Stimulated activated CD8-positive, alpha-beta memory T cell treated with anti-CD3 and anti-CD28 coated beads, Interleukin-2, amount 100 ng/mL, for 1 hour (primary cell): ENCODE measurements at regions not wholly inside any gene's neighbourhood (a gene's known extent, or its start where the extent isn't known, plus 50 kb on each side); places are given as distances from the start of the nearest gene placed in this dataset.

ENCODE experiments used
- DNase-seq, 2 donors: peaks; one replicate each; pipeline ENCODE4 v3.0.0-alpha.2; 2020; ENCODE audit warnings: low read depth in 2 of 2

DNA sequence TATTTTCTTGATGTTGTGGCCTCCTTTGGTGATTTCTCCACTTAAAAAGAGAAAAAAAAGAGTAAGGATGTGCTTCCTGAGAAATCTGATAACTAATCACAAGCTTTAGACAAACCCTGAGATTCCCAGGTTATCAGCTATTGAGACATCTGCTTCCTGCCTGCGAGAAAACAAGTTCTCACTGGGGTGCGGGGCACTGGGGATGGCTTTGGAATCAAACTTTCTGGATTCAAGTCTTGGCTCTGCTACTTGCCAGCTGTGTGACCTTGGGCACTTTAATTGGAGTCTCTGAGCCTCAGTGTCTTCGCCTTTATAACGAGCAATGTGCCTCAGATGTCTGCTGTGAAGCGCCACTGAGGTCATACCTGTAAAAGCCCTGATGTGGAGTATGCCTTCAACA is 152.5 kb upstream of the NAV2 start:
- DNase-seq: no peak

GRCh38 chr11:19559746-19560145 is 152.9 kb upstream of the NAV2 start:
- no peak for DNase-seq

DNA sequence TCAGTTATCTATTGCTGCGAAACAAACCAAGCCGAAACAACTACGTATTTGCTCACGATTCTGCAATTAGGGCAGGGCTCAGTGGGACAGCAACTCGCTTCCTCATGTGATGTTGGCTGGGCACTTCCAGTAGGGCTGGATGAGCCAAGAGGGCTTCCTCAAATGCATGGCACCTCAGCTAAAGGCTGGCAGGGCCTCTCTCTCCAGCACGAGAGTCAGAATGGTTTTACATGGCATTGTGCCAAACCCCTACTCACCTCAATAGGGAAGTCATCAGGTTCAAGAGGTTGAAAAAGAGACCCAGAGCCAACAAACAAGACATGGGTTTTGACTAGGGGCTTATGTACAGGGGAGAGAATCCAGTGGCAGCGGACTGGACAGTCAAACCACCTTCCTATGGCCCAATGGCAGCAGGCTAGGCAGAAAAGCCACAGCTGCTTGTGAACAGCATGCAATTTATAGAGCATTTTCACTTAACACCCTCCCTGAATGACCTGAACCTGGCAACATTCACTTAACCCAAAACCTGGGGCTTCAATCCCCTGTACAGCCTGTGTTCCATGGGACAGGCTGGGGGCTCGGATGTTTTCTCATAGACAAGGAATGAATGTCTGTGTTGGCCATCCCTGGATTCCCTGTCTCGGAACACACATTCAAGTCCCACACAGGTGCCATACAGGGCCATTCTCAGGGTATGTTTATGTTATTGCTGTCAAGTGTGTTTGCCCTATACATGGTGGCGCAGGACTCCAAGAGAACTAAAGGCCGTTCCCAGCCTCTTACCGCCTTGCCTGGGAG is 154.2 kb upstream of the NAV2 start:
- DNase-seq: no peak

DNA sequence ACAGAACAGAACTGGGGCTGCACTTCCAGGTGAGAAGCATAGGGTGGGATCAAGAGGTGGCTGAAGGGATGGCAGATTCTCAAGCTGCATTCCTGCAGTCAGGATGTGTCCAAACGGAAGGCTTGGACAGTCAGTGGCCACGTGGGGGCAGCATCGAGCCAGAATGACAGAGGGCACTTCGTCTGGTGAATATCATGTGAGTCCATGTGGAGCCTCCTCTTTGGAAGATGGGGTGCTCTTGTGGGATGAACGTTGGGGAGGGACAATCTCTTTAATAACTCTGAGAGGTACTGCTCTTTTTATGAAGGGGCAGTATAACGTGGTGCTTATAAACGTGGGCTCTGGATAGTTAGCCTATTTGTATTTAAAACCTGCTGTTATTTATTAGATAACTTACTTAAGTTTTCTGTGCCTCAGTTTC is 154.9 kb upstream of the NAV2 start:
- DNase-seq: peak; percentile 18 to 49

DNA sequence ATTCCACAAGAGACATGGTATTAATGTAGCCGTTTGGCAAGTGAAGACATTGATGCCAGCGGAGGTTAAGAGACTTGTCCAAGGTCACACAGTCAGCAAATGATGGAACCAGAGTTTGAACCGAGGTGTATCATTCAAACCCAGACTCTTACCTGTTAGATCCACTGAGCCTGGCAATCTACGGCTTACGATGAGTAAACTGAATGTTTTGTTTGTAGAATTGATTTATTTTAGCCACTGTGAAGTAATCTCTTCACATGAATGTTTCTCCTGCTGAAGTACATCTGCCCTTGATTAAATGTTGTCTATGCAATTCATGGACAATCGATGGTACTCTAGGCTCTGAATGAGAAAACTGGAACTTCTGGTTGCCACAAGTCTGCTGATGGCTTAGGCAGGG is 155.5 kb upstream of the NAV2 start:
- DNase-seq: no peak

GRCh38 chr11:19555266-19555665 is 157.4 kb upstream of the NAV2 start:
- DNase-seq: no peak

DNA sequence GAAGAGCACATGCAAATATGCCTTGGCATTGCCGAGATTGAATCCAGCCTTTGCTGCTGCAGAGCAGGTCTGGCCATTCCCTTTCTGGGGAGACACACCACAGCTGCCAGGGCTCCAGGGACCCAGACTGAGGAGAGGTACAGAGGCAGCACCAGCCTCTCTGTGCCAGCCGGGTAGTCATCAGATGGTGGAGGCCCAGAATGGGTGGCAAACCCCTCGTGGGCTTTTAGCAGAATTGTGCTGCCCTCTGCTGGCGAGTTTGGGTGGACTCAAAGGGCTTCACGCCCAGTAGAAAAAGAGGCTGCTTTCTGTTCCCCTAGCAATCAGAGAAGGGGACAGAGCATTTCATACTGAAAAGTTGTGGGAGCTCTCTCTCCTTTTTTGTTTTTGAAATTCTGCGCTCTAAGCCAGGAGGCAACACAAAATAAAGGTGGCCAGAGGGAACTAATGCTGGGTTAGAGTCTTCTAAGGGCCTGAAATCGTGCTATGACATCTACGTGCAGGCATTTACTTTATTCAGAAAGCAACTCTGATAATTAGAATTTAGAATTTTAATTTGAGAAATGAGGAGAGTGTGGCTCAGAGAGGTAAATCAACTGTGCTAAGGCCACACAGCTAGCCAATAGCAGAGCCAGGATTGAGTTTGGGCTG is 158.8 kb upstream of the NAV2 start:
- DNase-seq: peak; percentile 39 to 50

GRCh38 chr11:19552656-19553260 is 159.9 kb upstream of the NAV2 start:
- DNase-seq: no peak

GRCh38 chr11:19552161-19552560 is 160.5 kb upstream of the NAV2 start:
- no peak for DNase-seq

GRCh38 chr11:19551457-19551856 is 161.2 kb upstream of the NAV2 start:
- no peak for DNase-seq

- no peak for DNase-seq
Observed at GRCh38 chr11:19547044-19547443, 165.6 kb upstream of the NAV2 start.

DNA sequence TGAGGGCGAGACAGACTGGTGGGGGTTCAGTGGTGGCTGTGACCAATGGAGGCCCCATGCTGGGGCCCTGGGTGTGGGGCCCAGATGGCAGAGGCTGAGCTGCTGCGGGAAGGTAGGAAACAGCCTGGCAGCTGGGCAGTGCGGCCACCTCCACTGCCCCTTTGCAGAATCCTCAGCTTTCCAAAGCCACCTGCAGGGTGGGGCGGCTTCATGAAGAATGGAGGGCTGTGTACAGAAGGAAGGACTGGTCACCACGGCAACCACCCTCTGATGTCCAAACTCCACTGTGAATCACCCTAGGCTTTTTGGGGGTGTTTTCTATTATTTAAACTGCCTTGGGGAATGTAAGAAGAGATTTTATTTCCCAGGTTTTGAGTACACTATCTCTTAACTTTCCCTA is 166.3 kb upstream of the NAV2 start:
- DNase-seq: no peak

DNA sequence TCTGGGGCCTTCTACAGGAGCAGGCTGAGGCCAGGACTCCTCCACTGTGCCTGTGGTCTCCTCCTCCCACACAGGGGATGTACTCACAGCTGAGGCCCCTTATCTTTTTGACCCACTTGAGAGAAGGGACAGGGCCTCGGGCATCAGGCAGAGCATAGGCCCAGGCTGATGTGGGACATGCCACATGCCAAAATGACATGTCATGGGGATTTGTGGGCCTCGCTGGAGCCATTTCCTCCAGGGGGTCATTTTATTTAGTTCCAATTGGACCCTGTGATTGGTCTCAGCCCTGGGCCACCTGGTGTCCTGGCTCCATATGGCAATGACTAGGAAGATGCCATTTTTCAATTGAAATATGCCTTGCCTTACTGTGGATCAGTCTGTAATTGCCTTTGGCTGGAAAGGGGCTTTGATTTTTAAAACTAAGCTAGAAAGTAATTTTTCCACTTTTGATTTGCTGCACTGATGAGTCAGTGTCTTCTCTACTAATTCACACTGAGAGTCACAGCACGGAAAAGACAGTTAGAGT is 171.1 kb upstream of the NAV2 start:
- no peak for DNase-seq

- no peak for DNase-seq
Observed at GRCh38 chr11:19539861-19540260, 172.8 kb upstream of the NAV2 start.

DNA sequence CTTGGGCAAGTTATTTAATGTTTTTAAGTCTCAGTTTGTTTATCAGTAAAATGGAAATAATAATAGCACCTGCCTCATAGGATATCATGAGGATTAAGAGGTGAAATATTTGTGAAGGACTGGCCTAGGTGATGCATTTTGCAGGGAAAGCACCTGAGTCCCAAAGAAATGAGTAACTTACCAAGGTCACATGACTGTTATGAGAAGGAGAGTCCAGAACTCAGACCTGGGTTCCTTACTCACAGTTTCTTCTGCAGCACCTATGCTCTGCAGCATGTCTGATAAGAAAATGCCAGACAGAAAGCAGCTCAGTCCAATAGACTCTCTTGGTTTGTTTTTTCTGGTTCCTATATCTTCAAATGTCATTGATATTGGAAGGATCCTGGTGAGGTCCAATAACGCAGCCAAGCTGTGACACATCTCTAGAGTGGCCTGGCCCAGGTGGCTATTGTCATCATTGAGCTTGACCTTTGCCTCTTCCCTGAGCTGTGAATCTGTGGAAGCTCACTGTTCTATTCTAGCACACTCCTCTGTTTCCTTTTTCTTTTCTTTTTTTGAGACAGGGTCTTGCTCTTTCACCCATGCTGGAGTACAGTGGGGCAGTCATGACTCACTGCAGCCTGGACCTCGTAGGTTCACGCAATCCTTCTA is 174.7 kb upstream of the NAV2 start:
- DNase-seq: no peak

DNA sequence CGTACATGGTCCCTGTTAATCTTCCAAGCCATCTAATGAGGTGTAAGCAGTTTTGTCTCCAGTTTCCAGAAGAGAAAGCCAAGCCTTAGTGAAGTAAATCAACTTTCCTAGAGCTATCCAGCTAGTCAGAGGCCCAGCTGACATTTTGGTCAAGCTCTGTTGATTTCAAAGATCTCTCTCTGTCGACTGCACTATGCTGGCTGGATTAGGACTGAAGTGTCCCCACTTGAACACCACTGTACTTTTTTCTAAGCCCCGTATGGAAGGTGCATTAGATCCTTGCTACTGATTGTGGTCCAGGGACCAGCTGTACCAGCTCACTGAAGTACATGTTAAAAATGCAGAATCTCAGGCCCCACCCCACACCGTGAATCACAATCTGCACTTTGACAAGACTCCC is 176.5 kb upstream of the NAV2 start:
- DNase-seq: no peak

- DNase-seq: no peak
Observed at GRCh38 chr11:19530505-19530904, 182.1 kb upstream of the NAV2 start.

- no peak for DNase-seq
Observed at GRCh38 chr11:19526119-19526518, 186.5 kb upstream of the NAV2 start.

- no peak for DNase-seq
Observed at GRCh38 chr11:19525714-19526113, 186.9 kb upstream of the NAV2 start.

- no peak for DNase-seq
Observed at GRCh38 chr11:19525276-19525675, 187.4 kb upstream of the NAV2 start.

- no peak for DNase-seq
Observed at GRCh38 chr11:19524171-19524671, 188.4 kb upstream of the NAV2 start.

DNA sequence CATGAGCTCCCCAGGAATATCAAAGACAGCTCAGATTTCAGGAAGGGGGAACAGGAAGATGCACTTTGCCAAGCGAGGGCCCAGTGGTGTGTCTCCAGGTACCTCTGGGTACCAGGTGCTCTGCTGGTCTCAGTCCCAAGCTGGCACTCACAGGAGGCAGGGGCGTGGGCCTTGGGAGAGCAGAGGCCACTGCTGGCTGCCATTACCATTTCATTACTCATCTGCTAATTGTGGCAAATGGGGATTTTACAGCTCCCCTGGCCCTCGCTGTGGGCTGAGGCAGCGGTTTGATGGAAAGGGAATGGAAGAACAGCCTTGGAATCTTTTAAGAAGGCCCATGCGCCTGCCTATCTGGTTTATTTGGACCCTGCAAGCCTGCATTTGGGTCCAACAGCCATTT is 192.0 kb upstream of the NAV2 start:
- DNase-seq: no peak
